PC-3 (cell line): ENCODE measurements at regions not wholly inside any gene's neighbourhood (a gene's known extent, or its start where the extent isn't known, plus 50 kb on each side); places are given as distances from the start of the nearest gene placed in this dataset.

Experiments used
- ATAC-seq: fragments of 200-7000 bp; cut with Tn5 transposase; 2 replicates; pipeline ENCODE4 v1.9.1; 2020; ENCODE audit warnings: mild to moderate bottlenecking, moderate library complexity
- BruUV-seq: library from RNA; stranded (reverse); fragments of 400-500 nt; replicated peaks from 2 replicates; lab custom pipeline; 2021; lab: Mats Ljungman, UMichigan
- CTCF ChIA-PET: fragments of 300-600 bp; sonication (Branson Sonifier 250); formaldehyde crosslinking; loops from one replicate; lab custom pipeline; 2022; ENCODE audit warnings: antibody characterized with exemption; lab: Charles Lee
- POLR2A ChIA-PET: fragments of 300-600 bp; sonication (Branson Sonifier 250); formaldehyde crosslinking; loops from one replicate; lab custom pipeline; 2022; ENCODE audit warnings: antibody characterized with exemption; ENCODE audit not compliant: unreplicated experiment; lab: Charles Lee
- DNase-seq: peaks from one replicate; pipeline ENCODE4 v3.0.0-alpha.2; 2015
- H2AFZ ChIP-seq: fragments of 300-600 bp; sonication (generic); 2 replicates; pipeline ENCODE4 v1.6.0; 2016; ENCODE audit warnings: antibody characterized with exemption, low read length
- H3F3A ChIP-seq: fragments of 300-600 bp; sonication (generic); one replicate; pipeline ENCODE4 v1.6.0; 2017; ENCODE audit warnings: antibody characterized with exemption, low read length, control low read depth, mild to moderate bottlenecking; ENCODE audit not compliant: unreplicated experiment
- H3K27ac ChIP-seq: fragments of 300-600 bp; sonication (generic); 2 replicates; pipeline ENCODE4 v1.5.1; 2016; ENCODE audit warnings: mild to moderate bottlenecking, low read length
- H3K27me3 ChIP-seq: fragments of 300-600 bp; sonication (generic); 2 replicates; pipeline ENCODE4 v1.6.1; 2016; ENCODE audit warnings: low read length, mixed read lengths
- H3K36me3 ChIP-seq: fragments of 300-600 bp; sonication (generic); 2 replicates; pipeline ENCODE4 v1.6.1; 2016; ENCODE audit warnings: low read depth, mixed run types, low read length, mixed read lengths
- H3K4me1 ChIP-seq: fragments of 300-600 bp; sonication (generic); 2 replicates; pipeline ENCODE4 v1.5.1; 2016; ENCODE audit warnings: low read length; ENCODE audit not compliant: insufficient read depth
- H3K4me2 ChIP-seq: fragments of 300-600 bp; sonication (generic); 2 replicates; pipeline ENCODE4 v1.6.0; 2016; ENCODE audit warnings: low read length
- H3K4me3 ChIP-seq: fragments of 300-600 bp; sonication (generic); 2 replicates; pipeline ENCODE4 v1.5.1; 2016; ENCODE audit warnings: mild to moderate bottlenecking, low read length, mixed read lengths
- H3K79me2 ChIP-seq: fragments of 300-600 bp; sonication (generic); 2 replicates; pipeline ENCODE4 v1.6.1; 2017; ENCODE audit warnings: low read length, mixed read lengths
- H3K9ac ChIP-seq: fragments of 300-600 bp; sonication (generic); 2 replicates; pipeline ENCODE4 v1.6.0; 2016; ENCODE audit warnings: mild to moderate bottlenecking, low read length
- H3K9me2 ChIP-seq: fragments of 300-600 bp; sonication (generic); replicated peaks from 2 replicates; pipeline ENCODE4 v1.6.1; 2016; ENCODE audit warnings: mixed run types, low read length, mixed read lengths
- H3K9me3 ChIP-seq: fragments of 300-600 bp; sonication (generic); 2 replicates; pipeline ENCODE4 v1.6.1; 2016; ENCODE audit warnings: low read length, mixed read lengths
- H4K20me1 ChIP-seq: fragments of 300-600 bp; sonication (generic); 2 replicates; pipeline ENCODE4 v1.6.1; 2016; ENCODE audit warnings: low read length, mixed read lengths
- EZH2 ChIP-seq: fragments of 300-600 bp; sonication (generic); IDR thresholded peaks from one replicate; pipeline ENCODE4 v1.6.1; 2017; ENCODE audit warnings: antibody characterized with exemption, mild to moderate bottlenecking, low read length; ENCODE audit not compliant: unreplicated experiment
- EZH2phosphoT487 ChIP-seq: fragments of 300-600 bp; sonication (generic); IDR thresholded peaks from 2 replicates; pipeline ENCODE4 v1.6.1; 2018; ENCODE audit warnings: mild to moderate bottlenecking, antibody characterized with exemption, low read length, borderline replicate concordance
- intact Hi-C: fragments of 100-400 bp; cut with micrococcal nuclease; formaldehyde crosslinking; loops from 2 replicates; pipeline ENCODE4 v1.9.0; 2023
- TF ChIP-seq, protein P1 (sequence below): fragments of 300-600 bp; sonication (generic); conservative IDR thresholded peaks from 2 replicates; pipeline ENCODE4 v1.5.1; 2017; ENCODE audit warnings: antibody characterized with exemption, low read depth, mild to moderate bottlenecking, low read length

DNA sequence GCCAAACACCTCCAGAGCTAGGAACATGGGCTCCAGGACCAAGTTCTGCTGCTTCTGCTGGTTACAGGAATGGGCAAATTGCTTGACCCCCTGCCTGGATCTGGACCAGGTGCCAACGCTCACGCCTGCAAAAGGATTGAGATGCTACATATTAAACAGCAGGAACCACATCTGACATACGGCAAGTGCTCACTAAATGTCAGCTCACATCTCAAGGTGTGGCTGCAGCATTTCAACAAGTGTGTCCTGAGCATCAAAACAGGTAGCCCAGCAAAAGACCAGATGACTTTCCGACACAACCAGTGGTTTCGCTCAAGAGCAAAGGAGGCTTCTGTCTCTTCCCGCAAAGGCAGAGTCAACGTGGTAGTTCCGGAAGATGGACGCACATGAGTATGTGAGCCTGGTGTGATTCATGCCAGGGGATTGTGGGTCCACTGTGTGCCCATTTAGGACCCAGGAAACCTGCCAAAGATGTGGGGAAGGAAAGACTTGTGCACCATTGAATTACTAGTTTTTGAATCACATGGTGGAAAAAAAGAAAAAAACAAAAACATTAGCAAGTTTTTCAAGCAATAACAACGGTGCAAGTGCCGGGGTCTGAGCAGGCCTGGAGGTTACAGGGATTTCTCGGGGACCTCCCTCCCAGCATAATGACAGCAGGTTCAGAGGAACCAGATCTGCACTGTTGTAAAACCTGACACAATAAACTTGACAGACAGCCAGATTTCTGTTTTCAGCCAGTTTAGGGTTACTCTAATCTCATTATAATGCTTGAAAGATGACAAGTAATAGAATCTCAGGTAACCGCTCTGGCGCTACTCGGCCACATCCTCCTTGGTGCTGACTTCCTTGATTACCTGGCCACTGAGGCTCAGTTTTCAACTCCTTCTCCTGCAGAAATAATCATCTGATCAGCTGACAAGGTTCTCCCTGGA, 77.9 kb downstream of the SOX1 start:
- no peaks in the 10 kb centered on the region for H3K79me2 ChIP-seq
- H3K9me3 ChIP-seq: no peaks in the 10 kb centered on the region
- no peak for DNase-seq
- H3K27me3 ChIP-seq: no peaks in the 10 kb centered on the region
- H3K9me2 ChIP-seq: no peaks in the 10 kb centered on the region
- no peak overlapping the region for H3K4me3 ChIP-seq
- ChIA-PET CTCF (no interaction called here), POLR2A (no interaction called here)
- no peaks in the 10 kb centered on the region for H3F3A ChIP-seq
- H3K9ac ChIP-seq: no peak overlapping the region
- H3K36me3 ChIP-seq: no peaks in the 10 kb centered on the region
- H3K4me2 ChIP-seq: no peak overlapping the region
- no peak overlapping the region for H3K27ac ChIP-seq
- no peak for TF ChIP-seq EZH2phosphoT487
- no peak for TF ChIP-seq EZH2
- TF ChIP-seq, protein P1, sequence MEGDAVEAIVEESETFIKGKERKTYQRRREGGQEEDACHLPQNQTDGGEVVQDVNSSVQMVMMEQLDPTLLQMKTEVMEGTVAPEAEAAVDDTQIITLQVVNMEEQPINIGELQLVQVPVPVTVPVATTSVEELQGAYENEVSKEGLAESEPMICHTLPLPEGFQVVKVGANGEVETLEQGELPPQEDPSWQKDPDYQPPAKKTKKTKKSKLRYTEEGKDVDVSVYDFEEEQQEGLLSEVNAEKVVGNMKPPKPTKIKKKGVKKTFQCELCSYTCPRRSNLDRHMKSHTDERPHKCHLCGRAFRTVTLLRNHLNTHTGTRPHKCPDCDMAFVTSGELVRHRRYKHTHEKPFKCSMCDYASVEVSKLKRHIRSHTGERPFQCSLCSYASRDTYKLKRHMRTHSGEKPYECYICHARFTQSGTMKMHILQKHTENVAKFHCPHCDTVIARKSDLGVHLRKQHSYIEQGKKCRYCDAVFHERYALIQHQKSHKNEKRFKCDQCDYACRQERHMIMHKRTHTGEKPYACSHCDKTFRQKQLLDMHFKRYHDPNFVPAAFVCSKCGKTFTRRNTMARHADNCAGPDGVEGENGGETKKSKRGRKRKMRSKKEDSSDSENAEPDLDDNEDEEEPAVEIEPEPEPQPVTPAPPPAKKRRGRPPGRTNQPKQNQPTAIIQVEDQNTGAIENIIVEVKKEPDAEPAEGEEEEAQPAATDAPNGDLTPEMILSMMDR: no peak
- intact Hi-C loops: no loop called here
- no peaks in the 10 kb centered on the region for H3K4me1 ChIP-seq
- no peak for ATAC-seq
- H4K20me1 ChIP-seq: no peaks in the 10 kb centered on the region
- BruUV-seq: no TSS peak
- H2AFZ ChIP-seq: no peak overlapping the region

DNA sequence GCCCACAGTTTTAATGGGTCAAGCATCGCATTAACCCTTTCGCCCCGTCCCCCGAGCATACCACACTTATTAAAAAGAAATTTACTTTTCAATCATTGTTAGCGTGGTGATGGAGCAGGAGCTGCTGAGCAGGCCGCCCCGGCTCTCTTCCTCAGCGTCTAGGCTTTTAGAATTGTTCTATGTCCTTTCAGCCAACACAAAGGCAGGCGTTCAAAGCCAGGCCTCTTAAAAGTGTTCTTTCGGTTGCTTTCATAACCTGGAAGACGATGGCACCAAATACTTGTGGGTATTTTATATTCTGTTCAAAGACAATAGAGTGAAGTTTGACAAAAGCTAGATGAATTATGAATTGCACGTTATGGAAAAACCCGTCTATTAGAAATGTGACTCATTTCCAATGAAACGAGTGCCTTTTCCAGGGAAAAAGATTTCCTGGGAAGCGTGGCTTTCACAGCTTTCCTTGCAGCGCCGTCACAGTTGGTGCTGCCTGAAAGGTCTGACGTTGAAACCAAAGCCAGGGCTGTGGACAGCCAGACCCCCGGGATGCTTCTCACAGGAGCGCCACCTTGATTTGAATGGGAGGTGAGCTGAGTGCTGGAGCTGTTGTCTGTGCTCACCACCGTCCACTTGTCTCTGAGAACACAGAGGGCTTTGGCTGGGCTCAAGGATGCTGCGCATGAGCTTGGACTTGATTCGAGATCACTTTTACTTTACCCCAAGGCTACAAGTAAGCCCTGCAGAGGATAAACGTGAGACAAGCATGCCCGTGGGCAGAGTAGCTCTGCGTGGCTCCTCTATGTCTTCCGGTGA, 78.8 kb downstream of the SOX1 start:
- no TSS peak for BruUV-seq
- no peaks in the 10 kb centered on the region for H3K27me3 ChIP-seq
- H3K9me3 ChIP-seq: no peaks in the 10 kb centered on the region
- H3K27ac ChIP-seq: no peak overlapping the region
- intact Hi-C loops: no loop called here
- no peaks in the 10 kb centered on the region for H3K4me1 ChIP-seq
- no peaks in the 10 kb centered on the region for H3K79me2 ChIP-seq
- no peak overlapping the region for H3K4me3 ChIP-seq
- DNase-seq: no peak
- no peak overlapping the region for H2AFZ ChIP-seq
- H3K9ac ChIP-seq: no peak overlapping the region
- TF ChIP-seq EZH2 (no peak), EZH2phosphoT487 (no peak)
- TF ChIP-seq, protein P1: no peak
- CTCF ChIA-PET: no interaction called here
- POLR2A ChIA-PET: no interaction called here
- H4K20me1 ChIP-seq: no peaks in the 10 kb centered on the region
- no peaks in the 10 kb centered on the region for H3K36me3 ChIP-seq
- no peaks in the 10 kb centered on the region for H3F3A ChIP-seq
- no peak for ATAC-seq
- no peak overlapping the region for H3K4me2 ChIP-seq
- H3K9me2 ChIP-seq: no peaks in the 10 kb centered on the region
